ENCODE measurements at regions not wholly inside any gene's neighbourhood (a gene's known extent, or its start where the extent isn't known, plus 50 kb on each side); places are given as distances from the start of the nearest gene placed in this dataset.
"Not testable (repeated sequence)": the region's sequence is repeated elsewhere in the genome, so short reads cannot be mapped to it uniquely, and the experiment has no call there.

GRCh38 chr20:47934761-47935160, 149.5 kb upstream of the SULF2 start:
- no peak overlapping the region for H3K4me3 Mint-ChIP-seq
- DNase-seq (no peak), ATAC-seq (no peak)
- no peaks in the 10 kb centered on the region for H3K4me1 Mint-ChIP-seq (ENCODE audit: low read depth)
- H3K9me3 Mint-ChIP-seq = no peaks in the 10 kb centered on the region
- no peaks in the 10 kb centered on the region for H3K36me3 Mint-ChIP-seq (ENCODE audit: insufficient read depth)
- peaks cover 1% of the 10 kb centered on the region for H3K27me3 Mint-ChIP-seq (ENCODE audit: low read depth)

- ATAC-seq (no peak), DNase-seq (no peak)
- Mint-ChIP-seq H3K4me3 (no peak overlapping the region), H3K36me3 (ENCODE audit: insufficient read depth) (no peaks in the 10 kb centered on the region), H3K4me1 (ENCODE audit: low read depth) (no peaks in the 10 kb centered on the region), H3K9me3 (no peaks in the 10 kb centered on the region), H3K27me3 (ENCODE audit: low read depth) (no peaks in the 10 kb centered on the region)
These were observed 146.2 kb upstream of the SULF2 start for GRCh38 chr20:47931443-47931842.

GRCh38 chr20:47931002-47931401, 145.7 kb upstream of the SULF2 start:
- Mint-ChIP-seq H3K4me1 (ENCODE audit: low read depth) (no peaks in the 10 kb centered on the region), H3K9me3 (no peaks in the 10 kb centered on the region), H3K36me3 (ENCODE audit: insufficient read depth) (no peaks in the 10 kb centered on the region), H3K27me3 (ENCODE audit: low read depth) (no peaks in the 10 kb centered on the region), H3K4me3 (no peak overlapping the region)
- no peak for ATAC-seq
- no peak for DNase-seq

- ATAC-seq (no peak), DNase-seq (no peak)
- Mint-ChIP-seq H3K9me3 (no peaks in the 10 kb centered on the region), H3K36me3 (ENCODE audit: insufficient read depth) (no peaks in the 10 kb centered on the region), H3K27me3 (ENCODE audit: low read depth) (no peaks in the 10 kb centered on the region), H3K4me1 (ENCODE audit: low read depth) (no peaks in the 10 kb centered on the region), H3K4me3 (no peak overlapping the region)
These were observed 144.3 kb upstream of the SULF2 start for GRCh38 chr20:47929368-47930115.

- no peaks in the 10 kb centered on the region for H3K36me3 Mint-ChIP-seq (ENCODE audit: insufficient read depth)
- peaks cover 1% of the 10 kb centered on the region for H3K27me3 Mint-ChIP-seq (ENCODE audit: low read depth)
- no peak for ATAC-seq
- no peak for DNase-seq
- no peak overlapping the region for H3K4me3 Mint-ChIP-seq
- H3K4me1 Mint-ChIP-seq (ENCODE audit: low read depth) = no peaks in the 10 kb centered on the region
- no peaks in the 10 kb centered on the region for H3K9me3 Mint-ChIP-seq
These were observed 142.7 kb upstream of the SULF2 start for GRCh38 chr20:47927944-47928343.

- DNase-seq (no peak), ATAC-seq (no peak)
- H3K9me3 Mint-ChIP-seq = no peaks in the 10 kb centered on the region
- no peaks in the 10 kb centered on the region for H3K4me1 Mint-ChIP-seq (ENCODE audit: low read depth)
- H3K27me3 Mint-ChIP-seq (ENCODE audit: low read depth) = peaks cover 6% of the 10 kb centered on the region
- H3K4me3 Mint-ChIP-seq = no peak overlapping the region
- no peaks in the 10 kb centered on the region for H3K36me3 Mint-ChIP-seq (ENCODE audit: insufficient read depth)
These were observed 142.1 kb upstream of the SULF2 start for GRCh38 chr20:47927385-47927851.

GRCh38 chr20:47926731-47927130, 141.4 kb upstream of the SULF2 start:
- H3K9me3 Mint-ChIP-seq = no peaks in the 10 kb centered on the region

GRCh38 chr20:47925593-47925992, 140.3 kb upstream of the SULF2 start:
- Mint-ChIP-seq H3K9me3 (no peaks in the 10 kb centered on the region), H3K36me3 (ENCODE audit: insufficient read depth) (no peaks in the 10 kb centered on the region), H3K27me3 (ENCODE audit: low read depth) (peaks cover 18% of the 10 kb centered on the region), H3K4me3 (no peak overlapping the region), H3K4me1 (ENCODE audit: low read depth) (no peaks in the 10 kb centered on the region)
- DNase-seq = no peak
- ATAC-seq = no peak

More at GRCh38 chr20:47926731-47927130, 141.4 kb upstream of the SULF2 start:
- no peaks in the 10 kb centered on the region for H3K36me3 Mint-ChIP-seq (ENCODE audit: insufficient read depth)
- no peaks in the 10 kb centered on the region for H3K4me1 Mint-ChIP-seq (ENCODE audit: low read depth)
- no peak overlapping the region for H3K4me3 Mint-ChIP-seq
- DNase-seq (no peak), ATAC-seq (no peak)
- peaks cover 10% of the 10 kb centered on the region for H3K27me3 Mint-ChIP-seq (ENCODE audit: low read depth)

GRCh38 chr20:47922269-47922668, 137.0 kb upstream of the SULF2 start:
- Mint-ChIP-seq H3K9me3 (peaks cover 6% of the 10 kb centered on the region), H3K4me1 (ENCODE audit: low read depth) (no peaks in the 10 kb centered on the region), H3K4me3 (no peak overlapping the region), H3K27me3 (ENCODE audit: low read depth) (peaks cover 21% of the 10 kb centered on the region), H3K36me3 (ENCODE audit: insufficient read depth) (no peaks in the 10 kb centered on the region)
- DNase-seq = no peak
- ATAC-seq = no peak

GRCh38 chr20:47921829-47922228, 136.5 kb upstream of the SULF2 start:
- H3K4me1 Mint-ChIP-seq (ENCODE audit: low read depth); H3K4me3 Mint-ChIP-seq; H3K9me3 Mint-ChIP-seq; H3K36me3 Mint-ChIP-seq (ENCODE audit: insufficient read depth); ATAC-seq; DNase-seq: not testable (repeated sequence)
- peaks cover 21% of the 10 kb centered on the region for H3K27me3 Mint-ChIP-seq (ENCODE audit: low read depth)

GRCh38 chr20:47921408-47921807, 136.1 kb upstream of the SULF2 start:
- H3K9me3 Mint-ChIP-seq = peaks cover 10% of the 10 kb centered on the region
- no peaks in the 10 kb centered on the region for H3K36me3 Mint-ChIP-seq (ENCODE audit: insufficient read depth)
- no peaks in the 10 kb centered on the region for H3K4me1 Mint-ChIP-seq (ENCODE audit: low read depth)
- H3K4me3 Mint-ChIP-seq = no peak overlapping the region
- ATAC-seq = no peak
- DNase-seq = no peak
- H3K27me3 Mint-ChIP-seq (ENCODE audit: low read depth) = peaks cover 21% of the 10 kb centered on the region

GRCh38 chr20:47917549-47918070, 132.3 kb upstream of the SULF2 start:
- ATAC-seq = no peak
- peaks cover 24% of the 10 kb centered on the region for H3K27me3 Mint-ChIP-seq (ENCODE audit: low read depth)
- no peaks in the 10 kb centered on the region for H3K4me1 Mint-ChIP-seq (ENCODE audit: low read depth)
- H3K9me3 Mint-ChIP-seq = peaks cover 10% of the 10 kb centered on the region
- H3K4me3 Mint-ChIP-seq = no peak overlapping the region
- H3K36me3 Mint-ChIP-seq (ENCODE audit: insufficient read depth) = no peaks in the 10 kb centered on the region
- DNase-seq = no peak

GRCh38 chr20:47915495-47915894, 130.2 kb upstream of the SULF2 start:
- DNase-seq (no peak), ATAC-seq (no peak)
- H3K9me3 Mint-ChIP-seq = peaks cover 10% of the 10 kb centered on the region
- H3K36me3 Mint-ChIP-seq (ENCODE audit: insufficient read depth) = no peaks in the 10 kb centered on the region
- peaks cover 14% of the 10 kb centered on the region for H3K27me3 Mint-ChIP-seq (ENCODE audit: low read depth)
- no peak overlapping the region for H3K4me3 Mint-ChIP-seq
- no peaks in the 10 kb centered on the region for H3K4me1 Mint-ChIP-seq (ENCODE audit: low read depth)

GRCh38 chr20:47914792-47915191, 129.5 kb upstream of the SULF2 start:
- peaks cover 14% of the 10 kb centered on the region for H3K27me3 Mint-ChIP-seq (ENCODE audit: low read depth)
- H3K36me3 Mint-ChIP-seq (ENCODE audit: insufficient read depth) = no peaks in the 10 kb centered on the region
- no peaks in the 10 kb centered on the region for H3K4me1 Mint-ChIP-seq (ENCODE audit: low read depth)
- no peak for DNase-seq
- H3K4me3 Mint-ChIP-seq = no peak overlapping the region
- H3K9me3 Mint-ChIP-seq = peaks cover 10% of the 10 kb centered on the region
- ATAC-seq = no peak

- ATAC-seq; H3K9me3 Mint-ChIP-seq; H3K36me3 Mint-ChIP-seq (ENCODE audit: insufficient read depth); H3K4me1 Mint-ChIP-seq (ENCODE audit: low read depth); H3K4me3 Mint-ChIP-seq; DNase-seq: not testable (repeated sequence)
- peaks cover 19% of the 10 kb centered on the region for H3K27me3 Mint-ChIP-seq (ENCODE audit: low read depth)
These were observed 127.7 kb upstream of the SULF2 start for GRCh38 chr20:47912786-47913501.
